Calu3 (cell line): ENCODE measurements at regions not wholly inside any gene's neighbourhood (a gene's known extent, or its start where the extent isn't known, plus 50 kb on each side); places are given as distances from the start of the nearest gene placed in this dataset.
"Not testable (repeated sequence)": the region's sequence is repeated elsewhere in the genome, so short reads cannot be mapped to it uniquely, and the experiment has no call there.

Experiments used
- BruUV-seq: library from RNA; stranded (reverse); fragments of 400-500 nt; replicated peaks from 2 replicates; lab custom pipeline; 2021; lab: Mats Ljungman, UMichigan
- CTCF ChIA-PET: fragments of 300-600 bp; sonication (Branson Sonifier 250); formaldehyde crosslinking; loops from one replicate; lab custom pipeline; 2022; ENCODE audit warnings: antibody characterized with exemption; lab: Charles Lee
- DNase-seq: peaks from one replicate; pipeline ENCODE4 v3.0.0; 2022
- H3K27ac Mint-ChIP-seq: one replicate; pipeline ENCODE4 v1.8.0; 2022; ENCODE audit warnings: mixed read lengths; ENCODE audit not compliant: unreplicated experiment
- H3K27me3 Mint-ChIP-seq: one replicate; pipeline ENCODE4 v1.8.0; 2022; ENCODE audit warnings: mixed read lengths; ENCODE audit not compliant: unreplicated experiment
- H3K36me3 Mint-ChIP-seq: one replicate; pipeline ENCODE4 v1.8.0; 2022; ENCODE audit warnings: mild to moderate bottlenecking, moderate library complexity, mixed read lengths; ENCODE audit not compliant: insufficient read depth, unreplicated experiment
- H3K4me1 Mint-ChIP-seq: one replicate; pipeline ENCODE4 v1.8.0; 2022; ENCODE audit warnings: mild to moderate bottlenecking, low read depth, mixed read lengths; ENCODE audit not compliant: unreplicated experiment
- H3K4me3 Mint-ChIP-seq: one replicate; pipeline ENCODE4 v1.8.0; 2022; ENCODE audit warnings: mild to moderate bottlenecking, low read depth, moderate library complexity, mixed read lengths; ENCODE audit not compliant: unreplicated experiment
- H3K9me3 Mint-ChIP-seq: one replicate; pipeline ENCODE4 v1.8.0; 2022; ENCODE audit warnings: low read depth, mixed read lengths; ENCODE audit not compliant: unreplicated experiment
- CTCF ChIP-seq: fragments of 200-600 bp; IDR thresholded peaks from one replicate; pipeline ENCODE4 v1.8.0; 2022; ENCODE audit warnings: antibody characterized with exemption; ENCODE audit not compliant: unreplicated experiment
- intact Hi-C: fragments of 100-400 bp; cut with micrococcal nuclease; formaldehyde crosslinking; loops from one replicate; pipeline ENCODE4 v1.10.0; 2022; ENCODE audit not compliant: unreplicated experiment

GRCh38 chr4:132344924-132345828 is 803.9 kb upstream of the PCDH10 start:
- Mint-ChIP-seq H3K27me3 (no peaks in the 10 kb centered on the region), H3K9me3 (peaks cover 4% of the 10 kb centered on the region), H3K4me1 (no peaks in the 10 kb centered on the region), H3K27ac (no peak overlapping the region), H3K4me3 (no peak overlapping the region), H3K36me3 (no peaks in the 10 kb centered on the region)
- no TSS peak for BruUV-seq
- DNase-seq: no peak
- no peak for TF ChIP-seq CTCF
- CTCF ChIA-PET: no interaction called here
- intact Hi-C loops: no loop called here

DNA sequence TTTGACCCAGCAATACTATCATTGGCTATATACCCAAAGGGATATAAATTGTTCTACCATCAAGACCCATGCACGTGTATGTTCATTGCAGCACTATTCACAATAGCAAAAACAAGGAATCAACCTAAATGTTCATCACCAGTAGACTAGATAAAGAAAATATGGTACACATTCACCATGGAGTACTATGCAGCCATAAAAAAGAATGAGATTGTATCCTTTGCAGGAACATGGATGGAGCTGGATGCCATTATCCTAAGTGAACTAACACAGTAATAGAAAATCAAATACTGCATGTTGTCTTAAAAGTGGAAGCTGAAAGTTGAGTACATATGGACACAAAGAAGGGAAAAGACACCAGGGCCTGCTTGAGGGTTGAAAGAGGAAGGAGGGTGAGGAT is 803.1 kb upstream of the PCDH10 start:
- Mint-ChIP-seq H3K36me3 (no peaks in the 10 kb centered on the region), H3K4me1 (no peaks in the 10 kb centered on the region), H3K27ac (no peak overlapping the region), H3K9me3 (peaks cover 4% of the 10 kb centered on the region), H3K4me3 (no peak overlapping the region), H3K27me3 (no peaks in the 10 kb centered on the region)
- intact Hi-C loops: no loop called here
- TF ChIP-seq CTCF: no peak
- no peak for DNase-seq
- BruUV-seq: no TSS peak
- CTCF ChIA-PET: no interaction called here

- H3K36me3 Mint-ChIP-seq, H3K4me1 Mint-ChIP-seq, H3K27ac Mint-ChIP-seq, BruUV-seq, intact Hi-C loops, CTCF ChIA-PET, DNase-seq, H3K9me3 Mint-ChIP-seq, H3K4me3 Mint-ChIP-seq, H3K27me3 Mint-ChIP-seq: not testable (repeated sequence)
These were observed 797.5 kb upstream of the PCDH10 start for GRCh38 chr4:132351606-132352005.

DNA sequence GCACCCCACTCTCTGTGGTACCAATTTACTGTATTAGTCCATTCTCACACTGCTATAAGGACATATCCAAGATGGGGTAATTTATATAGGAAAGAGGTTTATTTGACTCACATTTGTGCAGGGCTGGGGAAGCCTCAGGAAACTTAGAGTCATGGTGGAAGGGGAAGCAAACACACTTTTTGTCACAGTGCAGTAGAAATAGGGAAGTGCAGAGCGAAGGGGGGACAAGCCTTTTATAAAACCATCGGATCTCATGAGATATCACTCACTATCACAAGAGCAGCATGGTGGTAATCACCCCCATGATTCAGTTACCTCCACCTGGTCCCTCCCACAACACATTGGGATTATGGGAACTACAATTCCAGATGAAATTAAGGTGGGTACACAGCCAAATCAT is 766.9 kb upstream of the PCDH10 start:
- CTCF ChIA-PET: no interaction called here
- Mint-ChIP-seq H3K36me3 (no peaks in the 10 kb centered on the region), H3K4me1 (no peaks in the 10 kb centered on the region), H3K9me3 (peaks cover 10% of the 10 kb centered on the region), H3K27ac (no peak overlapping the region), H3K27me3 (no peaks in the 10 kb centered on the region), H3K4me3 (no peak overlapping the region)
- TF ChIP-seq CTCF: no peak
- intact Hi-C loops: no loop called here
- no TSS peak for BruUV-seq
- no peak for DNase-seq

- Mint-ChIP-seq H3K27ac (no peak overlapping the region), H3K4me1 (no peaks in the 10 kb centered on the region), H3K27me3 (no peaks in the 10 kb centered on the region), H3K9me3 (peaks cover 8% of the 10 kb centered on the region), H3K36me3 (no peaks in the 10 kb centered on the region), H3K4me3 (no peak overlapping the region)
- intact Hi-C loops: no loop called here
- BruUV-seq: no TSS peak
- CTCF ChIA-PET: no interaction called here
- no peak for TF ChIP-seq CTCF
- DNase-seq: no peak
These were observed 765.4 kb upstream of the PCDH10 start for GRCh38 chr4:132383571-132384199.
